ENCODE measurements at regions not wholly inside any gene's neighbourhood (a gene's known extent, or its start where the extent isn't known, plus 50 kb on each side); places are given as distances from the start of the nearest gene placed in this dataset.

DNA sequence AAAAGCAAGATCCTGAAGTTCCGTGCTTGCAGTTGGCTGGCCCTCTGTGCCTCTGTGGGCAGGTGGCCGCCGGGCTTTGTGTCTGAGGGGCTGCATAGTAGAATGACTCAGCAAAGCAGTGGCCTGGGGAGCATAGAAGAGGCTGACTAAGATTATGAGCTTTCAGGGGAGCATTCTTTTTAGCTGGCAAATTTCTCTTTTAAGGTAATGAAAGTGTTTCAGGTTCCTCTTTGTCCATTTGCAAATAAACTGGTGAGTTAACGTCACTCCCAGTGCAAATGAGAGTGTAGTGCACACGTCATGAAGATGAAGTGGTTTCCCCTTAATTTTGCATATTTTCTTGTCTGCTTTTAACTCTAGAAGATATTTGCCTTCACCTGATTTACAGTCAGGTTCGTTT, 98.6 kb downstream of the BCL2L11 start:
- peak in 1 of 2 donors; percentile 9 for DNase-seq
- Histone ChIP-seq H2AFZ (ENCODE audit: insufficient read depth, low read length, poor library complexity) (no peak overlapping the region), H4K12ac (ENCODE audit: low read depth, low read length) (no peak overlapping the region), H3K14ac (ENCODE audit: low read length) (no peak overlapping the region), H3K18ac (ENCODE audit: low read length) (no peak overlapping the region), H3K9ac (ENCODE audit: low read length) (no peak overlapping the region), H4K91ac (ENCODE audit: low read depth, low read length) (no peak overlapping the region), H2BK120ac (ENCODE audit: insufficient read depth, low read length, poor library complexity) (no peak overlapping the region), H2BK5ac (ENCODE audit: low read depth, low read length, poor library complexity) (no peak overlapping the region), H3K27ac (ENCODE audit: low read depth, low read length) (no peak overlapping the region), H3K79me1 (ENCODE audit: low read length) (no peaks in the 10 kb centered on the region), H3K4me1 (ENCODE audit: control insufficient read depth in 1 of 2, insufficient read depth in 2 of 2, low read length in 2 of 2) (peaks cover 0 to 2% of the 10 kb centered on the region in 2 experiments), H2BK12ac (ENCODE audit: low read length) (no peak overlapping the region), H3K4me2 (ENCODE audit: low read length) (no peak overlapping the region), H3K79me2 (ENCODE audit: control insufficient read depth, insufficient read depth, low read length, poor library complexity) (no peaks in the 10 kb centered on the region), H2AK5ac (ENCODE audit: low read length) (no peak overlapping the region), H4K8ac (ENCODE audit: low read depth, low read length) (no peak overlapping the region), H3K4ac (ENCODE audit: low read depth, low read length) (no peak overlapping the region), H3K23ac (ENCODE audit: low read length) (no peak overlapping the region), H3K4me3 (ENCODE audit: low read depth, low read length) (no peak overlapping the region), H3K9me3 (ENCODE audit: insufficient read depth, low read depth, low read length) (peaks cover 11% of the 10 kb centered on the region), H3K27me3 (ENCODE audit: insufficient read depth, low read length) (no peaks in the 10 kb centered on the region), H3K36me3 (ENCODE audit: control insufficient read depth in 1 of 2, insufficient read depth in 2 of 2, low read length in 2 of 2) (peaks cover 0 to 2% of the 10 kb centered on the region in 2 experiments)
- no CpG with 5 or more reads among the region's 6 CpGs for WGBS (ENCODE audit: extremely low coverage, insufficient coverage, insufficient read length)

DNA sequence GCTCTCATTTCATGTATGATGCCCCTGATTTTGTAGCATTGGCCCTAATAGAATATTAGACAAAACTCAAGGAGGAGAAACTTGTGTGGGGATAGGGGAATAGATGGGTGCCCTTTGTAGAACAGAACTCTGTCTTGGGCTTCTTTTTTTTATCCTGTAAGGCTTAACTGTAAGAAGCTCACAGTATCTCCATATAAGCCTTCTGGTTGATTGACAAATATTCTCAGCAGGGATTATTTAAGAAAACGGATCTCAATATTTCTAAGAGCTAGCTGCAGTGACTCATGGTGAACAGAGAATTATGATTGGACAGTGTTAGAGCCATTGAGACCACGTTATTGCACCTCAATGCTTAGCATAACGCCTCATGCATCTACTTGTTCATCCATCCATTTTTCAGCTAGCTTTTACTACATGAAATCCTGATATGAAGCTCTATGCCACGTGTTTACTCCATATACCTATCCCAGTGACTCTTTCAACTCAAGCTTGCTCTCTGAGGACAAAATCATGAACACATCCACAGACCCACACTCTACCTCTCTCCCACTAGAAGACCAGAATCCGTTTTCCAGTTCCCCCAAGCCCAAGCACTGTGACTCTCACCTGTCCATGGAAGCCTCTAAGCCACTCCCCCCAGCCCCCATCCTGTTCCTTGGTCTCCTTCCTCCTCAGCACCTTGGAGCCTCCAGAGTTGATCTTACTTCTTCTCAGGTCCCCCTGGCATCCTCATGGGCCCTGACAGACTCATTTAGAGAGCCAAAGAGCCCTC, 99.2 kb downstream of the BCL2L11 start:
- no peak overlapping the region for H3K9ac ChIP-seq (ENCODE audit: low read length)
- peaks cover 11% of the 10 kb centered on the region for H3K9me3 ChIP-seq (ENCODE audit: insufficient read depth, low read depth, low read length)
- H2AK5ac ChIP-seq (ENCODE audit: low read length) = no peak overlapping the region
- H3K4me3 ChIP-seq (ENCODE audit: low read depth, low read length) = no peak overlapping the region
- no peak overlapping the region for H3K4ac ChIP-seq (ENCODE audit: low read depth, low read length)
- H2BK5ac ChIP-seq (ENCODE audit: low read depth, low read length, poor library complexity) = no peak overlapping the region
- H3K27ac ChIP-seq (ENCODE audit: low read depth, low read length) = no peak overlapping the region
- no peak overlapping the region for H4K12ac ChIP-seq (ENCODE audit: low read depth, low read length)
- no peaks in the 10 kb centered on the region for H3K79me1 ChIP-seq (ENCODE audit: low read length)
- no CpG with 5 or more reads among the region's 5 CpGs for WGBS (ENCODE audit: extremely low coverage, insufficient coverage, insufficient read length)
- H3K4me1 ChIP-seq (ENCODE audit: control insufficient read depth in 1 of 2, insufficient read depth in 2 of 2, low read length in 2 of 2) = peaks cover 0 to 2% of the 10 kb centered on the region in 2 experiments
- no peak overlapping the region for H2AFZ ChIP-seq (ENCODE audit: insufficient read depth, low read length, poor library complexity)
- no peak overlapping the region for H3K23ac ChIP-seq (ENCODE audit: low read length)
- H2BK120ac ChIP-seq (ENCODE audit: insufficient read depth, low read length, poor library complexity) = peak overlapping the region; percentile 5
- H3K79me2 ChIP-seq (ENCODE audit: control insufficient read depth, insufficient read depth, low read length, poor library complexity) = no peaks in the 10 kb centered on the region
- H3K36me3 ChIP-seq (ENCODE audit: control insufficient read depth in 1 of 2, insufficient read depth in 2 of 2, low read length in 2 of 2) = peaks cover 0 to 2% of the 10 kb centered on the region in 2 experiments
- H3K27me3 ChIP-seq (ENCODE audit: insufficient read depth, low read length) = no peaks in the 10 kb centered on the region
- H2BK12ac ChIP-seq (ENCODE audit: low read length) = no peak overlapping the region
- no peak overlapping the region for H3K14ac ChIP-seq (ENCODE audit: low read length)
- no peak overlapping the region for H4K91ac ChIP-seq (ENCODE audit: low read depth, low read length)
- no peak overlapping the region for H4K8ac ChIP-seq (ENCODE audit: low read depth, low read length)
- no peak overlapping the region for H3K18ac ChIP-seq (ENCODE audit: low read length)
- no peak for DNase-seq
- H3K4me2 ChIP-seq (ENCODE audit: low read length) = no peak overlapping the region

DNA sequence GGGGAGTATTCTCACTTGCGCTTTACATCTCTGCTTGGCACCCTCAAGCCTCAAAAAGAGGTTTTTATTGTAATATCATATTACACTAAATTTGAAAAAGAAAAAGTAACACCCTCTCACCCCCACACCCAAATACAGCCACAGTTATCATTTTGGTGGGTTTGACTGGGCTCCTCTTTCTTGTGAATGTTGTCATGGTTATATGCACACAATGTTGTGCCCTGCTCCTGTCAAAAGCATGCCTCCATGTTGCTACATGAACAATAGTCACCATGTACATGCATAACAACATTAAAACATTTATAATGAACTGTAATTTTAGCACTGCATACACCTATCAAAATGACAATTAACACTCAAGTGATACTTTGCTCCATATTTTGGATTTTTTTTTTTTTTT, 100.2 kb downstream of the BCL2L11 start:
- Histone ChIP-seq H3K14ac (ENCODE audit: low read length) (no peak overlapping the region), H2BK12ac (ENCODE audit: low read length) (no peak overlapping the region), H3K4me2 (ENCODE audit: low read length) (no peak overlapping the region), H2BK120ac (ENCODE audit: insufficient read depth, low read length, poor library complexity) (no peak overlapping the region), H3K23ac (ENCODE audit: low read length) (no peak overlapping the region), H3K79me2 (ENCODE audit: control insufficient read depth, insufficient read depth, low read length, poor library complexity) (no peaks in the 10 kb centered on the region), H2BK5ac (ENCODE audit: low read depth, low read length, poor library complexity) (no peak overlapping the region), H4K91ac (ENCODE audit: low read depth, low read length) (no peak overlapping the region), H4K12ac (ENCODE audit: low read depth, low read length) (no peak overlapping the region), H3K4me1 (ENCODE audit: control insufficient read depth in 1 of 2, insufficient read depth in 2 of 2, low read length in 2 of 2) (peaks cover 0 to 2% of the 10 kb centered on the region in 2 experiments), H3K36me3 (ENCODE audit: control insufficient read depth in 1 of 2, insufficient read depth in 2 of 2, low read length in 2 of 2) (peaks cover 2 to 3% of the 10 kb centered on the region in 2 experiments), H3K4ac (ENCODE audit: low read depth, low read length) (no peak overlapping the region), H3K9me3 (ENCODE audit: insufficient read depth, low read depth, low read length) (peaks cover 14% of the 10 kb centered on the region), H4K8ac (ENCODE audit: low read depth, low read length) (no peak overlapping the region), H3K18ac (ENCODE audit: low read length) (no peak overlapping the region), H3K27ac (ENCODE audit: low read depth, low read length) (no peak overlapping the region), H3K79me1 (ENCODE audit: low read length) (no peaks in the 10 kb centered on the region), H3K27me3 (ENCODE audit: insufficient read depth, low read length) (no peaks in the 10 kb centered on the region), H3K9ac (ENCODE audit: low read length) (no peak overlapping the region), H2AFZ (ENCODE audit: insufficient read depth, low read length, poor library complexity) (no peak overlapping the region), H2AK5ac (ENCODE audit: low read length) (no peak overlapping the region), H3K4me3 (ENCODE audit: low read depth, low read length) (no peak overlapping the region)
- DNase-seq = no peak
- no CpG with 5 or more reads among the region's 1 CpG for WGBS (ENCODE audit: extremely low coverage, insufficient coverage, insufficient read length)

DNA sequence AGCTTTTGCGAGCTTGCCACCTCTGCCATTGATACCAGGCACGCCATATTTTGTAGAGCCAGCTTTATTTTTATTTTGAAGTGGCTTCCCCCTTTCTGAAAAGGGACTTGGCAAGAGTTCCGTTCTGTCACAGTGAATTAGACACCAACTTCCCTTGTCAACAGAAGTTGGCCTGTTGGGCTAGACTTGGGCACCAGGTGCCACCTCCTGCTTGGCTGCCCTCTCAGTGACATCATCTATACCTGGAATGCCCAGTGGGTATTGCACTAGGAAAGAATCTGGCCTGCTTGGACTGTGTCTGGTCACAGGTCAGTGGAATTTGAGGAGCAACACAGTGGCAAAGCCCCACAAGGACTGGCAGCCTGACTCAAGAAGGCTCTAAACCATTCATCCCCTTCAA, 101.0 kb downstream of the BCL2L11 start:
- Histone ChIP-seq H2BK120ac (ENCODE audit: insufficient read depth, low read length, poor library complexity) (no peak overlapping the region), H3K14ac (ENCODE audit: low read length) (no peak overlapping the region), H2BK12ac (ENCODE audit: low read length) (no peak overlapping the region), H3K27me3 (ENCODE audit: insufficient read depth, low read length) (no peaks in the 10 kb centered on the region), H2AFZ (ENCODE audit: insufficient read depth, low read length, poor library complexity) (no peak overlapping the region), H3K36me3 (ENCODE audit: control insufficient read depth in 1 of 2, insufficient read depth in 2 of 2, low read length in 2 of 2) (peaks cover 2 to 3% of the 10 kb centered on the region in 2 experiments), H3K4me1 (ENCODE audit: control insufficient read depth in 1 of 2, insufficient read depth in 2 of 2, low read length in 2 of 2) (peaks cover 0 to 2% of the 10 kb centered on the region in 2 experiments), H4K12ac (ENCODE audit: low read depth, low read length) (no peak overlapping the region), H3K18ac (ENCODE audit: low read length) (no peak overlapping the region), H3K23ac (ENCODE audit: low read length) (no peak overlapping the region), H3K9me3 (ENCODE audit: insufficient read depth, low read depth, low read length) (peaks cover 13% of the 10 kb centered on the region), H3K4ac (ENCODE audit: low read depth, low read length) (no peak overlapping the region), H2AK5ac (ENCODE audit: low read length) (no peak overlapping the region), H3K4me2 (ENCODE audit: low read length) (no peak overlapping the region), H4K91ac (ENCODE audit: low read depth, low read length) (no peak overlapping the region), H3K27ac (ENCODE audit: low read depth, low read length) (no peak overlapping the region), H3K9ac (ENCODE audit: low read length) (no peak overlapping the region), H4K8ac (ENCODE audit: low read depth, low read length) (no peak overlapping the region), H2BK5ac (ENCODE audit: low read depth, low read length, poor library complexity) (no peak overlapping the region), H3K79me1 (ENCODE audit: low read length) (no peaks in the 10 kb centered on the region), H3K4me3 (ENCODE audit: low read depth, low read length) (no peak overlapping the region), H3K79me2 (ENCODE audit: control insufficient read depth, insufficient read depth, low read length, poor library complexity) (no peaks in the 10 kb centered on the region)
- WGBS (ENCODE audit: extremely low coverage, insufficient coverage, insufficient read length) = no CpG with 5 or more reads among the region's 3 CpGs
- DNase-seq = no peak
